DMS79 treated with DMSO at 0.1 percent for 48 hours (cell line): ENCODE measurements at regions not wholly inside any gene's neighbourhood (a gene's known extent, or its start where the extent isn't known, plus 50 kb on each side); places are given as distances from the start of the nearest gene placed in this dataset.

Experiments used
- DNase-seq: peaks from one replicate; lab custom pipeline; 2025; lab: John Stamatoyannopoulos, UW

DNA sequence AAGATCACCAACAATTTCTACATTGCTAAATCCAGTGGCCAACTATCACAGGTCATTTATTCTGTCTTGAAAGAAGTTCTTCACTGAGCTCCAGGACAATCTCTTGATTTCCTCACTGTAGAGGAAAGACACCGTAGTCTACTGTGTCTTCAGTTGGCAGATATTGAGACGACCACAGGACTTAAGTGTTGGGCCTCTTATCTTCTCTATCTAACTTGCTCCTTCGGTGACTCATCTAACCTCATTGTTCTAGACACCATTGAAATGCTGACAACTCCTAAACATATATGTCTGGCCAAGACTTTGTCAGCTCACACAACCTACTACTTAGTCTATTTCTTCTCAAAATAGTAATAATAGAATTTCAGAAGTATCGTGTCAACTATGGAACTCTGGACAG, 425.8 kb downstream of the ARAP2 start:
- DNase-seq: no peak

- no peak for DNase-seq
Observed at GRCh38 chr4:35820003-35820402, 424.3 kb downstream of the ARAP2 start.

DNA sequence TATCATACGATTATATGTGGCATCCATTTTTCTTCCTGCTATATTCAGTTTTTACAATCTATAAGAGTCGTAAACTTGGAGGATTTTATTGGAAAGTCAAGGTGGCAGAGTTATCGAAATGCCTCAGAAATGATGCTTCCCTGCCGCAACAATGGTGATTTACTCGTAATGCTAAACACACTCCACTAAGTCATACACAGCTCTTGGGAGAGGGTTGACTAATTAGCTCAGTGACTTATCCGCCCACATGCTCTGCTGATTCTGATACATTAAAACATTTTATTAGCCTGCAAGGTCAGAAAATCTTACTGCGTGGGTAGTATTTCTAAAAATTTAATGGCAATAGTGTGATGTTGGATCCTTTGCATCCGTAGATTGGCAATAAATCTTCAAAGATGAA, 420.1 kb downstream of the ARAP2 start:
- DNase-seq: no peak

- no peak for DNase-seq
Observed at GRCh38 chr4:35835893-35836292, 408.4 kb downstream of the ARAP2 start.

GRCh38 chr4:35836596-35836995, 407.7 kb downstream of the ARAP2 start:
- no peak for DNase-seq

GRCh38 chr4:35867057-35867456, 377.3 kb downstream of the ARAP2 start:
- DNase-seq: no peak

DNA sequence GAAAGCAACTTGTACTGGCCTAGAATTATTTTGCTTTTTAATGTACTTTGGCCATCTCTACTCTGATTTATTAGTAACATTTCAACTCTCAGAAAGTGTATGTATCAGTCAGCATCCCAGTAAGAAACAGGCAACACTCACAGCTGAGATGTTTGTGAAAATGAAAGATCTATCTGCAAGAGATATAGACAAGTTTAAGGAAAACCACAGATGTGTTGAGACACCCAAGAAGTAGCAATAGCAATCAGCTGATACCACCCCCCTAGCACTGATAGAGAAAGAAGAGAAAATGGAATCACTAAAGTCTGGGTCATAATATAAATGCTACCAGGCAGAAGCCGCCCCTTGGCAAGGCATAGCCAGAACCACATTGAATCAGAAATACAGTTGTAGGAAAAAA, 372.0 kb downstream of the ARAP2 start:
- DNase-seq: no peak

GRCh38 chr4:35879479-35879878, 364.8 kb downstream of the ARAP2 start:
- no peak for DNase-seq

DNA sequence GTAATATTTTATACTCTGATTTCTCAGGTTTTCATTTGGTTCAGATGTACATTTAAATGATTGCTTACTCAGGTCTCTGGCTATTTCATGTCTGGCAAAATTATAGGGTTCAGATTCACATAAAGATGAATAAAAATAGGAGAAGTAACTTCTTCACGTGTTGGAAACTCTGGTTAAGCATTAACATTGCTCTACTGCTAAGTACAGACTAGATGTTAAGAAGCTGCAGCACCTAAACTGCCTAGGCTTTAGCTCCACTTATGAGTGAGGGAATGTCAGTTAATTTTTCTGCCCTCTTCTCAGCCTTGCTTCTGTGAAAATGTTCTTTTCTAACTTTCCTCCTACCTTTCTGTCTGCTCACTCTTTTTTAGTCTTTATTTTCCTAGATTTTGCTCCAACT, 361.2 kb downstream of the ARAP2 start:
- DNase-seq: no peak

- no peak for DNase-seq
Observed at GRCh38 chr4:35884714-35885480, 359.4 kb downstream of the ARAP2 start.

- no peak for DNase-seq
Observed at GRCh38 chr4:35897808-35898207, 346.5 kb downstream of the ARAP2 start.

DNA sequence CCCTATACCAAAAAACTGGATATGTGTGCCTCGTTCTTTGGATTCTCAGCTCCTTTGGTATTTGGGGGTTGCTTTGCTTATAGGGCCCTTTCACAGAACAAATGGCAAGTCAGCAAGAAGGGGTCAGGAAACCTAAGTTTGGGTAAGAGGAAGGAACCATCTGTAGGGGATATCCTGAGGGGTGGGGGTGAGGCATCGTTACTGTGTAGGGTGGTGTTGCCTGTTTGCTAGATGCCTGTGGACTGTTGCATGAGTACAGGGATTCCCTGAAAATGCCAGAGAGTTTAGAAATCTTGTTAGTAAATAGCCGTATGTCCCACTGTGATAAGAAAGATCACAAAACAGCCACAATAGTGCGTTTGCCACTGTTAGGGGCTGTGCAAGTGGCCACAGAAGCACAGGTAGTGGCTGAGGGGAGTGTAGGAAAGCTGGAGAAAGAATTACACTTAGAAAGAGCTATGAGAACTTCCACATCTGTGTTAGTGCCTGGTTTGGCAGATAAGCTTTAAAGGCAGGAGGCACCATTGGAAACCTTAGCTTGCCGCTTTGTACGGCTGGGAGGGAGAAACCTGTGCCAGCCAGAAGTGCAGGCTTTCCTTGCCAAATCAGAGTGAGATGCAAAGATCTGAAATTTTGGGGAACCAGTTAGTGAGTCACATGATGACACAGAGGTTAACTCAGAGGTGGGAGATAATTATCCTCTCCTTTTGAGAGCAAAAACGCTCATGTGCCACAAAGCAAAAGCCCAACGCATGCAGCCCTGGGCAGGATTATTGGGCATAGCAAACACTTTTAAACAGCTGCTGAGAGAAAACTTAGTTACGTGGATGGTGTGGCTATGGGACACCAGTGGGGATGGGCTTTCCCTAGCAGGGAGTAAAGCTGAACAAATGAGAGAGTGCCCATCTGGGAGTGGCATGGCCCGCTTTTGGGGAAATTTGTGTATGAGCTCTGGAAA, 343.7 kb downstream of the ARAP2 start:
- no peak for DNase-seq

GRCh38 chr4:35912174-35912573, 332.1 kb downstream of the ARAP2 start:
- no peak for DNase-seq

GRCh38 chr4:35918491-35918977, 325.8 kb downstream of the ARAP2 start:
- no peak for DNase-seq

GRCh38 chr4:35925806-35926205, 318.5 kb downstream of the ARAP2 start:
- DNase-seq: no peak

DNA sequence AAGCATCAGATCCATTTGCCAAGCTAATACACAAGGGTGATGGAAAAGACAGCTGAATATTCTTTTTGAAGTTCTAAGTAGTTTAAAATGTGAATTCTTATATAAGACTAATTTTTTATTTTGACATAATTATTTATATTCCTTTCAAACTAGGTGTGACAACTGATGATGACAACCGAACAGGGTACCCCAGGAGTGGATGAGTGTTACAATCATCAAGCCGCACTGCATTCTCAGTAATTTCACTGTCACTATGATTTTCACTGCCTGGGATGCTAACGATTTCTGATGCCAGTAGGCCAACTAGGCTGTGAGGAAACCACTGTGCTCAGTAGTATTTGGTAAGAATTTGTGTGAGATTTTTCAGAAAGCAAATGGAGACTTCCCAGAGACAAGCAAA, 317.5 kb downstream of the ARAP2 start:
- DNase-seq: no peak

DNA sequence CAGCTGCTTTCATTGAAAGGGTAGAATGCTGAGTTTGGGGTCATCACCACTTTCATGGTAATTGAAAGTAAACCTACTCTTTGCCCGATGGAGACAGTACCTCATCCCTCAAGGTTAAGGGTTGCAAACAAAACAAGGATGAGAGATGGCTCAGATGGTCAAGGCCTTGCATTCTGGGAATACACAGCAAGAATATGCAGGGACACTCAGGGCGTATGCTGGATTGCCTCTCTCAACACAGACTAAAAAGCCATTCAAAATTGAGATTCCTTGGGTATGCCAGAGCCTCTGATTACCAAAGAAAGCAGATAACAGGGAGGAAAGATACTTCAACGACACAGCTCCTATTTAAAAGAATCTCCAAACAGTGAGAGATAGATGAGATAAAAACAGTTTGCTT, 310.4 kb downstream of the ARAP2 start:
- DNase-seq: no peak

GRCh38 chr4:35934320-35934981, 309.9 kb downstream of the ARAP2 start:
- no peak for DNase-seq

DNA sequence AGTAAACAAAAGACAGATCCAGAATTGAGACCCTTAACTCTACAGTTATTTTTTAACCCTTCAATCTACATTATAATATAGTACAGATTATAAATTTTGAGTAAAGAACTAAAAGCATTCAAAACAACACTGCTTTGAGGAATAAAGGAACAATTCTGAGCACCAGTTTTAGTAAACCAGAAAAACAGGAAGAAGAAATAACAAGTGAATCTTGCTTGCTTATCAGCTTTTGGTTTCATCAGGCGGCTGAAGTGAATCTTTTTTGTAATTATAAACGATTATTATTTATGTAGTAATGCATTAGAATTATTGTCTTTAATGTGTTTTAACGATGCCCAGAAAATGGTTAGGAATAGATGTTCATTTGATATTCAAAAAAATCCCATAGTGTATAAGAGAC, 305.4 kb downstream of the ARAP2 start:
- DNase-seq: no peak

DNA sequence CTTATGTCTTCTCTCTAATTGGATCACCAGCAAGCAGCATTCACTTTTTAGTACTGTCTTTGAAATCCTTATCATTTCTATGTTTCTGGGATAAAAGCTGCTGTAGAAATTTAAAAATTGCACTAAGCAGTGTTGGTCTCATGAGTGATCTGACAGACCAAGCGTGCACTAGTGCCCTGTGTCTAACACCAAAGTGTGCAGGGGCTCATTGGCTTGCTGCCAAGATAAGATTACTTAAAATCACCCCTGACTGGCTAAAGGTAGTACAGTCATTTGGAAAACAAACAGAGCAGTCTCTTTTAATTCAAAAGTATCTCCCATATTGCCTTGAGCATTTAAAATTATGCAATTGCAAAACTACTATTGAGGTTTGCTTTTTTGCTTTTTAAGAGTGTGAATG, 304.6 kb downstream of the ARAP2 start:
- DNase-seq: no peak

DNA sequence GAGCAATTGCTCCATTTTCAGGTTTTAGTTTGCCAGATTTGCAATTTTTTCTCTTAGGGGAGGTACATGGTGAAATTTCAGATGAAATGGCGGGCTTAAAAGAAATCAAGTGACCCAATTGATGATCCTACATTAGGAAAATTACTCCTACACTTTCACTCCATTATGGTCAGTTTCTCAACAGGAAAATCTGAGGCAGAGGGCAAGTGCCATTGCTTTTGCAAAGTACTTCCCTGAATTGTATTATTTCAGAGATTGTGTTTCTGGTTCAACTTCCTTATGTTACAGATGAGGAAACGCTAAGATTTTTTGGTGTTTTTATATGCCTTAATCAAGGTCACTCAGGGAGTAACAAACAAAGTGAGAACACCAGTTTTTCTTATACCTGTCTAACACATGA, 302.2 kb downstream of the ARAP2 start:
- DNase-seq: no peak

DNA sequence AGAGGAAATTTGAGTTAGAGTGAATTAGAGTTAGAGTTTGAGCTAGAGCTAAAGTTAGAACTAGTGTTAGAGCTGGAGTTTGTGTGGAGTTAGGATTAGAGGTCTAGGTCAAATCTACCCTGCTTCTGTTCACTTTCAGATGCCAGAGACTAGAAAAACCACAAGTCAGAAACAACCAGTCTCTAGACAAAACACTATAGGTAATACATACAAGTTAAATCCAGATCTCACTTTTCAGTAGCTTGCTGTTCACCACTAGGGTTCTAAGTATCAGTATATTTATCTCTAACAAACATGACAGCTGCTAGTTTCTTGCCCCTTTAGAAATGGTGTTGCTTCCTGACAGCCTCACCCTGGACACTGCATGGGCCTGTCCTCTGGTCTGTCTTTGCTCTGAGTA, 300.7 kb downstream of the ARAP2 start:
- DNase-seq: no peak

DNA sequence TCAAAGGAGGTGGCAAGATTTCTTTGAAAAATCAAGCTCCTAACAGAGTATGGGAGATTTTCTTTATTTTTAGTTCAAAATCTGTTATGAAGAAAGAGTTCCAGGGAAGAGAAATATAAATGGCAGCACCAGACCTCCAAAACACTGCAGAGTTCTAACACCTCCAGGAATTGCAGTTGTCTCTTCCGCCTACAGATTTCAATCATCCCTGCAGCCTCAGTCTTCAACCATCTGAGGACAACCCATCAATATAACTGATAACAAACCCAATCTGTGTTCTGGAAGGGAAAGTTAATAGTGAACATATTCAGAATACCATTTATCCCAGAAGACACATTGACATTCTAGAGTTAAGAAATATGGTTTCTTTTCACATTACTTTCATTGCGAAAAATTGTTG, 296.1 kb downstream of the ARAP2 start:
- DNase-seq: no peak
